Amygdala (tissue), 56 donors: ENCODE measurements at regions not wholly inside any gene's neighbourhood (a gene's known extent, or its start where the extent isn't known, plus 50 kb on each side); places are given as distances from the start of the nearest gene placed in this dataset.
"Not testable (repeated sequence)": the region's sequence is repeated elsewhere in the genome, so short reads cannot be mapped to it uniquely, and the experiment has no call there.

Source experiments
- DNase-seq, 56 donors: peaks; one replicate each; lab custom pipeline; 2025; lab: John Stamatoyannopoulos, UW

DNA sequence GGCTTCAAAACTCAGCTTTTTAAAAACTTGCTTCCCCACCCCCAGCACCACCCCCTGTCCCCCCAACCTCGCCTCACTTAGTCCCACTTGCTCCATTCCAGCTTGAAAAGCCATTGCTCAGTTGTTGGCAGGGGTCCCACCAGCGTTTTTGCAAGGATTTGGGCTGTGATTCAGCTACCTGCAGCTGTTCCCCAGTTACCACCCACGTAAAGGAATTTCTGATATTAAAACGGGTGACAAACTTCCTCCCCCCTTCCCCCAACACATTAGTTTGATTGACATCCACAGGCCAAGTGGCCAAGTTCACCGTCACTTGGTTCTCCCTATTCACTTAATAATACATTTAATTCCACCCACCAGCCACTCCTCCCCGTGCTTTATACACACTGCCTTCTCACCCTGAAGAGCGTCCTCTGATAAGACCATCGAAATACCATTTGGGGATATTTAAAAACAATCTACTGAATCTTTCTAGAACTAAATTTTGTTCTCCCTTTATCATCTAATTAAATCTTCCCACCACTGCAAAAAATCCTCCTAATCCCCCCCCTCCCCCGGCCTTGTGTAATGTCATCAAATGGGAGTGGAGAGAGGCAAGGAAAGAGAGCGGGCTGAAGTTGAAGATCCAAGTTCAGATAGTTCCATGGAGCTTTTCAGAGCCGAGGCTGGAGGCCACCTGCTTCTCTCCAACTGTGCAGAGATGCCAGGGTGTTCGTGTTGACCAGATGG lies 55.1 kb downstream of the SOX9 start:
- DNase-seq = peak in 7 of 56 donors; percentile 6 to 51 (median 16)

DNA sequence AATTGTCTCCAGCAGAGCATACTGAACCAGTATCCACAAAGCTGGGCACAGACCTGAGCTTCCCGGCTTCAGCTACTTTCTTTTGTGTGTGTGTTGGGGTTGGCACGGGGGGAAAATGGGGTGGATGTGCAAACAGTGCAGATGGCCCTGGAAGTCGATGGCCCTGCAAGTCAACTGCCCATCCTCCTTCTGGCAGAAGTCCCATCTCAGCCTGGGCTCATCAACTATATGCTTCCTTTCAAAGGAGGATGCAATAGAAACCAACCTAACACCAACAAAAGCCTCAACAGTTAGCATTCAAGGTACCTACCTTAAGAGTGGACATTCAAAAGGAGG lies 55.7 kb downstream of the SOX9 start:
- no peak for DNase-seq

GRCh38 chr17:72176951-72177660 lies 56.3 kb downstream of the SOX9 start:
- no peak for DNase-seq

DNA sequence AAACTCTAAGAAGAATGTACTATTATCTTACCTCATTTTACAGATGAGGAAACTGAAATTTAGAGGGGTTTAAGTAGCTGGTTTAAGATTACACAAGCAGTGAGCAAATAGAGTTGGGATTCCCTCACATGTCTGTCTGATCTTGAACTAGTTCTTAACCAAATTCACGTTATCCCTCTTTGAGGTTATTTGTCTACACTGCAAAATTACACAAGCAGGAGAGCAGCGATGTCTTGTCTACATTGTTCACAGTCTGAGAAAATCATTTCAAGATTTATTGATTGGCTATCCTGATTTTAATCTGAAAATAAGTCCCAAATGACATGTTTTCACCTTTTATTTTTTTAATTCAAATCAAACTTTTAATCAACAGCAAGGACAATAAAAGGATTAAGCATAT lies 56.9 kb downstream of the SOX9 start:
- no peak for DNase-seq

GRCh38 chr17:72182371-72182873 lies 61.6 kb downstream of the SOX9 start:
- peak in 6 of 56 donors; percentile 12 to 65 (median 38) for DNase-seq

DNA sequence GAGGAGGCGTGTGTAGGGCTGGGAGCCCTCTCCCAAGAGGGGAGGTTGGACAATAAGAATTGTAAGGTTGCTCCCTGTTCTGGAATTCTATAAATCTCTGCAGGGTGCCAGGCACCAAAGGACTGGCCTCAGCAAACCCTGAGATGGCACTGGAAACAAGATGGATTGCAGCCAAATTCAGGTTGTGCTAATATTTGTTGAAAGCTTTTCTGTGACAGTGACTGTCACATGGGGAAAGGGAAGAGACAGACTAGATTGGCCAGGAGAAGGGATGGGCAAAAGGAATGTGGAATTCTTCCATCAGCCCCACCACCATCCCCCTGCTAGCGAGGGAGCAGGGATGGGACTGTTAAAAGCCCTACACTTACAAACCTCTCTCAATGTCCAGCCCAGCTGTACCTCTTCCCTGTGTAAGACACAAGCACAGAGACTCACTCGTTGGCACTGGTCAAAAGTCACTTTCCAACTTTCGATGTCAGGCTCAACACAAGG lies 62.4 kb downstream of the SOX9 start:
- DNase-seq = no peak

DNA sequence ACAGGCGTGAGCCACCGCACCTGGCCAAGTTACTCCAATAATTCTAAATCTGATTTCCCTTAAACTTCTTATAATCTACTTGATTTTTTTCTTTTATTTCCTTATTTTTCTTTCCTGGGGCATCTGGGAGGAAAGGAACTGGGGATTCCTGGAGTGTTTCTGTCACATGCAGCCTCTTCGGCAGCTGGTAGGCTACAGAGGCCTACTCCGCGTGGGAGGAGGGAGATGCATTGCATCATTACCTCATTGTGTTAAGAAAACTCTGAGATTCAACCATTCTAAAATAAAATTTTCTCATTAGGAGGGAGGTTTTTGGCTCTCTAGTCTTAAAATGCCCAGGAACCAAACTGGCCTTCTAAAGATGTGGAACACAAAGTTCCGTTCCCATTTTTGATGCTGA lies 64.0 kb downstream of the SOX9 start:
- peak in 2 of 56 donors; percentile 8 to 9 for DNase-seq

- DNase-seq = no peak
These were observed 64.7 kb downstream of the SOX9 start for GRCh38 chr17:72185564-72185963.

- DNase-seq = no peak
These were observed 66.7 kb downstream of the SOX9 start for GRCh38 chr17:72187556-72187955.

DNA sequence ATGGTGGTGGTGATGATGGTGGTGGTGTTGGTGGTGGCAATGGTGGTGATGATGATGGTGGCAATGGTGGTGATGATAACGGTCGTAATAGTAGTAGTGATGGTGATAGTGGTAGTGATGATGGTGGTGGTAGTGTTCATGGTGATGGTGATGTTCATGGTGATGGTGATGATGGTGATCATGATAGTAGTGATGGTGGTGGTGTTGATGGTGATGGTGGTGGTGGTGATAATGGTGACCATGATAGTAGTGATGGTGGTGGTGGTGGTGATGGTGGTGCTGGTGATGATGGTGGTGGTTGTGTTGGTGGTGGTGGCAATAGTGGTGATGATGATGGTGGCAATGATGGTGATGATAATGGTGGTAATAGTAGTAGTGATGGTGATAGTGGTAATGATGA lies 68.0 kb downstream of the SOX9 start:
- no peak for DNase-seq

- no peak for DNase-seq
These were observed 69.2 kb downstream of the SOX9 start for GRCh38 chr17:72189768-72190593.

DNA sequence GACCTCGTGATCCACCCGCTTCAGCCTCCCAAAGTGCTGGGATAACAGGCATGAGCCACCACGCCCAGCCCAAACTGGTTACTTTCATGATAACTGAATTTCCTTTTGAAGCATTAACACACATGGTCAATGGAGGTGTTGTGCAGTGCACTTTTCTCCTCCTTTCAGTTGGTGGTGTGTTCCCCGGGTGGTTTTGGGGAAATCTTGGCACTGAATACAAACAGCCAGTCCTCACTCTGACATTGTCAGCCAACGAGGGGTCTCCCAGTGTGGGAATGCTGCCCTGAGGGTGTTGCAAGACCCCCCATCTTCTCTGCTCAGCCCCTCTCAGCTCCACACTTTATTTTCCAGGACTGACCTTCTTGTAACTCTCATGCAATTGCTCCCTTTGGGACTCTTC lies 70.5 kb downstream of the SOX9 start:
- DNase-seq = no peak

- DNase-seq = no peak
These were observed 71.3 kb downstream of the SOX9 start for GRCh38 chr17:72191921-72192799.

DNA sequence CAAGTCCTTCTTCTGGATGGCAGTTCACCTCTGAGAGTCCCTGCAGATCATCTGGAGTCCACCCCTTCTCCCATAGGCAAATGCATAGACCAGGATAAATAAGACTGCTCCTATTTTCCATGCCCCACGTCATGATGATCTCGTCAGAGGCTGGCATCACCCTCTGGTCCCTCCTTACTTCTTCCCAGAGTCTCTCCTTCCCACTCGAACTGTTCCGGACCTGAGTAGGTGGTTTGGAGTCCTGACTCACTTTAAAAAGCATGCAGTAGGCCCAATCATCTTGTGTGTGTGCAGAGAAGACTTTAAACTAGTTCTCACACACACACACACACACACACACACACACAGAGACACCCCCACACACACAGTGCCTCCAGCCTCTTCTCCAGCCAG lies 72.0 kb downstream of the SOX9 start:
- no peak for DNase-seq

- no peak for DNase-seq
These were observed 72.7 kb downstream of the SOX9 start for GRCh38 chr17:72193391-72194106.

DNA sequence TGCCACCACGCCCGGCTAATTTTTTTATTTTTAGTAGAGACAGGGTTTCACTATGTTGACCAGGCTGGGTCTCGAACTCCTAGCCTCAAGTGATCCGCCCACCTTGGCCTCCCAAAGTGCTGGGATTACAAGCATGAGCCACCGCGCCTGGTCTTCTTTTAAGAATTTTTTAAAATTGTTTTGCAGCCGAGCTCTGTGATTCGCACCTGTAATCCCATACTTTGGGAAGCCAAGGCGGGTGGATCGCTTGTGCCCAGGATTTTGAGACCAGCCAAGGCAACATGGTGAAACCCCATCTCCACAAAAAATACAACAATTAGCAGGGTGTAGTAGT lies 73.3 kb downstream of the SOX9 start:
- not testable (repeated sequence) for DNase-seq

GRCh38 chr17:72199256-72199655 lies 78.4 kb downstream of the SOX9 start:
- DNase-seq = no peak

- no peak for DNase-seq
These were observed 83.9 kb downstream of the SOX9 start for GRCh38 chr17:72204742-72205141.

DNA sequence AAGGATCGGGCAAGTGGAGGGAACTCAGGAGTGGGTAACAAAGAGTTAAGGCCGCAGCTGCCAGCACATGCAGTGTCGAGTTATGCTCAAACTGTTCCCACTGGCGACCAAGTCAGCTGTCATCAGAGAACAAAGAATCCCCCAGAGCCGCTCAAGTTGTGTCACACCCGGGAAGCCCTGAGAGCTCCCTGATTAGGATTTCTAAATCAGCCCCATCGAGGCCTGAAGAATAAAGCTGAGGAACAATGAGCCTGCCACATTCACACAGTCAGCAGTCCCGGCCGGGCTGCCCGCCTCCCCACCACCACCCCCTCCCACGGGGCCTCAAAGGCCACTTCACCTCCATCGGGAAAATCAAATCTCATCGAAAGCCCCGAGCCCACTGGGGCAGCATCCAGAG lies 84.5 kb downstream of the SOX9 start:
- peak in 34 of 56 donors; percentile 10 to 75 (median 32) for DNase-seq

DNA sequence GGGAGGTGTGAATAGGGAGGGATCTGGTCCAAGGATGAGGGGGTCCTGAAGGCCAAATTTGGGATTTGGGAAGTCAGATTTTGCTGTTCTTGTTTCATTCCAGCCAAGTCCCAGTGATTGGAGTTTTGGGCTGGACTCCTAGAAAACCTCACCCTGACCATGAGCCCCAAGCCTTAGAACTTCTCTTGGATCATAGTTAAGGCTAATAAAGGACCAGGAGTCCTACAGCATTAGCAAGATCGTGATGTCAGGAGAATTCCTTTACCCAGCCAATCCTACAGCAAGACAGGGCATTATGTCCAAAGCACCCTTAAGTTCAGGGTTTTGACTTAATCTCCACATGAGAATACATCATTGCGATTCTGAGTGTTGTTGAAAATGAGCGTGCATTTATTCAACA lies 85.0 kb downstream of the SOX9 start:
- no peak for DNase-seq
